GM12878 (cell line): ENCODE measurements at regions not wholly inside any gene's neighbourhood (a gene's known extent, or its start where the extent isn't known, plus 50 kb on each side); places are given as distances from the start of the nearest gene placed in this dataset.
"Not testable (repeated sequence)": the region's sequence is repeated elsewhere in the genome, so short reads cannot be mapped to it uniquely, and the experiment has no call there.

Experiments
- ATAC-seq: fragments of 200-7000 bp; cut with Tn5 transposase; 3 replicates; pipeline ENCODE4 v1.9.1; 2020; ENCODE audit warnings: mild to moderate bottlenecking, moderate library complexity
- BruUV-seq: library from RNA; stranded (reverse); fragments of 400-500 nt; replicated peaks from 2 replicates; lab custom pipeline; 2021; lab: Mats Ljungman, UMichigan
- CTCF ChIA-PET: fragments of 300-600 bp; sonication (Branson Sonifier 250); formaldehyde crosslinking; extraction: SDS; loops from one replicate; lab custom pipeline; 2021; ENCODE audit warnings: inconsistent platforms; lab: Yijun Ruan, JAX
- POLR2A ChIA-PET: fragments of 350-600 bp; formaldehyde crosslinking; extraction: SDS; loops from one replicate; lab custom pipeline; 2021; ENCODE audit warnings: inconsistent platforms; lab: Charles Lee
- RAD21 ChIA-PET: fragments of 300-600 bp; sonication (Branson Sonifier 250); formaldehyde crosslinking; loops from one replicate; lab custom pipeline; 2023; ENCODE audit warnings: antibody characterized with exemption; ENCODE audit not compliant: unreplicated experiment; lab: Charles Lee
- SMC1A ChIA-PET: fragments of 300-600 bp; sonication (Branson Sonifier 250); formaldehyde crosslinking; loops from one replicate; lab custom pipeline; 2023; ENCODE audit not compliant: unreplicated experiment, uncharacterized antibody; lab: Charles Lee
- DNase-seq: peaks from one replicate; pipeline ENCODE4 v3.0.0-alpha.2; 2011; ENCODE audit warnings: low read depth, low spot score
- FAIRE-seq: peaks from 3 replicates; lab custom pipeline; 2011; peaks lifted over from hg19 to GRCh38; lab: Jason Lieb, UNC
- H2AFZ ChIP-seq: 2 replicates; pipeline ENCODE4 v1.6.0; 2011; ENCODE audit warnings: low read depth, low read length, control low read depth; ENCODE audit not compliant: control insufficient read depth
- H3K27ac ChIP-seq: 2 replicates; pipeline ENCODE4 v1.5.1; 2011; ENCODE audit warnings: control low read depth; ENCODE audit not compliant: control insufficient read depth, insufficient read depth
- H3K27me3 ChIP-seq, 2 experiments: replicated peaks in 1 of 2; 2 replicates each; pipeline versions ENCODE4 v1.6.0 to v1.6.1; 2011; ENCODE audit warnings: low read length in 1 of 2; ENCODE audit not compliant: control insufficient read depth in 2 of 2, insufficient read depth in 2 of 2
- H3K36me3 ChIP-seq, 2 experiments: 2 replicates each; pipeline ENCODE4 v1.5.1; 2011; ENCODE audit warnings: low read length in 1 of 2; ENCODE audit not compliant: control insufficient read depth in 2 of 2, insufficient read depth in 2 of 2
- H3K4me1 ChIP-seq: 2 replicates; pipeline ENCODE4 v1.6.1; 2011; ENCODE audit warnings: mild to moderate bottlenecking, low read length, moderate library complexity, mixed read lengths; ENCODE audit not compliant: control insufficient read depth, insufficient read depth
- H3K4me2 ChIP-seq: 2 replicates; pipeline ENCODE4 v1.6.0; 2011; ENCODE audit warnings: control low read depth; ENCODE audit not compliant: control insufficient read depth, insufficient read depth
- H3K4me3 ChIP-seq: fragments of 200-600 bp; sonication (generic); 2 replicates; pipeline ENCODE4 v1.5.1; 2016
- H3K79me2 ChIP-seq: 2 replicates; pipeline ENCODE4 v1.6.0; 2011; ENCODE audit warnings: low read length; ENCODE audit not compliant: control insufficient read depth, insufficient read depth
- H3K9ac ChIP-seq: 2 replicates; pipeline ENCODE4 v1.8.0; 2011; ENCODE audit warnings: low read length, control low read depth, mixed read lengths; ENCODE audit not compliant: control insufficient read depth, insufficient read depth
- H3K9me3 ChIP-seq: replicated peaks from 3 replicates; pipeline ENCODE4 v1.5.1; 2011; ENCODE audit warnings: mild to moderate bottlenecking, low read length; ENCODE audit not compliant: control insufficient read depth, insufficient read depth
- H4K20me1 ChIP-seq: 2 replicates; pipeline ENCODE4 v1.6.0; 2011; ENCODE audit not compliant: control insufficient read depth, insufficient read depth
- ATF7 ChIP-seq: fragments of 450-650 bp; IDR thresholded peaks from 2 replicates; pipeline ENCODE4 v1.6.1; 2016; ENCODE audit warnings: low read depth, mild to moderate bottlenecking
- EZH2 ChIP-seq: IDR thresholded peaks from 2 replicates; pipeline ENCODE4 v1.6.1; 2012; ENCODE audit warnings: low read depth, mild to moderate bottlenecking, control low read depth, inconsistent platforms, low read length, borderline replicate concordance; ENCODE audit not compliant: control insufficient read depth
- KLF5 ChIP-seq: fragments of 450-650 bp; IDR thresholded peaks from 2 replicates; pipeline ENCODE4 v1.6.1; 2014; ENCODE audit warnings: mild to moderate bottlenecking; ENCODE audit not compliant: partially characterized antibody
- LARP7 ChIP-seq: fragments of 450-650 bp; IDR thresholded peaks from 2 replicates; pipeline ENCODE4 v1.6.1; 2017; ENCODE audit warnings: mild to moderate bottlenecking
- NFYB ChIP-seq: IDR thresholded peaks from 2 replicates; pipeline ENCODE4 v1.6.1; 2011; ENCODE audit warnings: low read depth, mild to moderate bottlenecking, low read length, improper control_type of control experiment, moderate library complexity; ENCODE audit not compliant: insufficient read depth
- NR2C1 ChIP-seq: fragments of 450-650 bp; IDR thresholded peaks from 2 replicates; pipeline ENCODE4 v1.6.1; 2017; ENCODE audit warnings: antibody characterized with exemption, mild to moderate bottlenecking, moderate library complexity
- PKNOX1 ChIP-seq: fragments of 450-650 bp; IDR thresholded peaks from 2 replicates; pipeline ENCODE4 v1.6.1; 2016; ENCODE audit warnings: mild to moderate bottlenecking
- POLR2AphosphoS2 ChIP-seq: IDR thresholded peaks from 2 replicates; pipeline ENCODE4 v1.6.1; 2011; ENCODE audit warnings: low read depth, mild to moderate bottlenecking, low read length, improper control_type of control experiment, moderate library complexity
- ZNF24 ChIP-seq: fragments of 450-650 bp; IDR thresholded peaks from 2 replicates; pipeline ENCODE4 v1.6.1; 2017; ENCODE audit warnings: antibody characterized with exemption, mild to moderate bottlenecking
- ZSCAN29 ChIP-seq: fragments of 450-650 bp; IDR thresholded peaks from 2 replicates; pipeline ENCODE4 v1.6.1; 2017; ENCODE audit warnings: mild to moderate bottlenecking, moderate library complexity
- WGBS: methylation state at CpG from one replicate; pipeline ENCODE4 v1.1.6; 2016; ENCODE audit warnings: low lambda C conversion rate; ENCODE audit not compliant: insufficient replicate concordance, insufficient coverage; ENCODE audit errors: missing lambda C conversion rate; 5-methylcytosine and 5-hydroxymethylcytosine counted together
- in situ Hi-C: fragments of 300-500 bp; cut with MboI; formaldehyde crosslinking; loops from 9 replicates; pipeline ENCODE4 v1.14.3; 2018; ENCODE audit warnings: mixed read lengths
- intact Hi-C: fragments of 100-400 bp; cut with micrococcal nuclease; formaldehyde crosslinking; loops from one replicate; pipeline ENCODE4 v1.14.2; 2022; ENCODE audit not compliant: unreplicated experiment
- TF ChIP-seq, protein P1 (sequence below): fragments of 450-650 bp; IDR thresholded peaks from 2 replicates; pipeline ENCODE4 v1.6.1; 2017; ENCODE audit warnings: borderline replicate concordance

DNA sequence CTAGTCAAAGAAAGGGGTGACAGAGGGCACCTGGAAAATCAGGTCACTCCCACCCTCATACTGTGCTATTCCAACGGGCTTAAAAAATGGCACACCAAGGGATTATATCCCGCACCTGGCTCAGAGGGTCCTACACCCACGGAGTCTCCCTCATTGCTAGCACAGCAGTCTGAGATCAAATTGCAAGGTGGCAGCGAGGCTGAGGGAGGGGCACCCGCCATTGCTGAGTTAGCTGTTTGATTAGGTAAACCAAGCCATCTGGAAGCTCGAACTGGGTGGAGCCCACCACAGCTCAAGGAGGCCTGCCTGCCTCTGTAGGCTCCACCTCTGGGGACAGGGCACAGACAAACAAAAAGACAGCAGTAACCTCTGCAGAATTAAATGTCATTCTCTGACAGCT lies 907.1 kb downstream of the SORCS1 start:
- H2AFZ ChIP-seq, H3K4me2 ChIP-seq, intact Hi-C loops, H3K27ac ChIP-seq, ATAC-seq, POLR2A ChIA-PET, H3K4me3 ChIP-seq, BruUV-seq, H3K27me3 ChIP-seq, H3K36me3 ChIP-seq, RAD21 ChIA-PET, CTCF ChIA-PET, DNase-seq, H4K20me1 ChIP-seq, H3K9ac ChIP-seq, FAIRE-seq, H3K9me3 ChIP-seq, H3K79me2 ChIP-seq, in situ Hi-C loops, H3K4me1 ChIP-seq, SMC1A ChIA-PET: not testable (repeated sequence)
- 15% methylated on average over 6 of the region's 6 CpGs for WGBS

DNA sequence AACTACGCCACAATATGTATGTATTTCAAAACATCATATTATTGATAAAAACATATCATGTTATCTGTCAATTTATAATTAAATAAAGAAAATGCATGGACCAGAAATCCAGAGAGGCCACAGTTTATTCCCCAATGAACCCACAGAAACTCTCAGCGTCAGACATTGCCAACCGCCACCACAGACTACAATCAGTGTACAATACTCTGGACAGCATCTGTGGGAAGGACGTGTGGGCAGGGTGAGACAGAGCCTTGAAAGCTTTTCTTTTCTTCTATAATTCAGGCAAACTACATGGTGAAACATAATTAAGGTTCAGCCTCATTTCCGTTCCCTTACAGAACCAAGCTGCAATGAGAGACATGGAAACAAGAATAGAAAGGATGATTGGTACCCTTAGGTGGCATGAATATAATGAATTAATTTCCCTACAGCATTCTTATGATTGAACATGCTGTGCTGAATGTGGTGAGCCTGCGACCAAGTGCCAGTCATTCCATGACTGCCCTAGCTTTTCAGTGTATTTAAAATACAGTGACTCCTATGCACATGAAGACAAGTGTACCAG lies 909.3 kb downstream of the SORCS1 start:
- ATAC-seq (no peak), DNase-seq (no peak), FAIRE-seq (no peak)
- H3K9ac ChIP-seq: no peak overlapping the region
- RAD21 ChIA-PET: no interaction called here
- H3K4me3 ChIP-seq: no peak overlapping the region
- no peak overlapping the region for H3K4me2 ChIP-seq
- H2AFZ ChIP-seq: no peak overlapping the region
- in situ Hi-C loops (no loop called here), intact Hi-C loops (no loop called here)
- H3K27ac ChIP-seq: no peak overlapping the region
- no peaks in the 10 kb centered on the region for H3K79me2 ChIP-seq
- H4K20me1 ChIP-seq: no peaks in the 10 kb centered on the region
- TF ChIP-seq NFYB: no peak
- no peak for TF ChIP-seq LARP7
- TF ChIP-seq ZNF24: no peak
- no peak for TF ChIP-seq ZSCAN29
- no peak for TF ChIP-seq PKNOX1
- TF ChIP-seq, protein P1, sequence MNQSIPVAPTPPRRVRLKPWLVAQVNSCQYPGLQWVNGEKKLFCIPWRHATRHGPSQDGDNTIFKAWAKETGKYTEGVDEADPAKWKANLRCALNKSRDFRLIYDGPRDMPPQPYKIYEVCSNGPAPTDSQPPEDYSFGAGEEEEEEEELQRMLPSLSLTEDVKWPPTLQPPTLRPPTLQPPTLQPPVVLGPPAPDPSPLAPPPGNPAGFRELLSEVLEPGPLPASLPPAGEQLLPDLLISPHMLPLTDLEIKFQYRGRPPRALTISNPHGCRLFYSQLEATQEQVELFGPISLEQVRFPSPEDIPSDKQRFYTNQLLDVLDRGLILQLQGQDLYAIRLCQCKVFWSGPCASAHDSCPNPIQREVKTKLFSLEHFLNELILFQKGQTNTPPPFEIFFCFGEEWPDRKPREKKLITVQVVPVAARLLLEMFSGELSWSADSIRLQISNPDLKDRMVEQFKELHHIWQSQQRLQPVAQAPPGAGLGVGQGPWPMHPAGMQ: no peak
- no peak for TF ChIP-seq NR2C1
- TF ChIP-seq EZH2: no peak
- TF ChIP-seq ATF7: no peak
- no peak for TF ChIP-seq POLR2AphosphoS2
- TF ChIP-seq KLF5: no peak
- no peaks in the 10 kb centered on the region for H3K27me3 ChIP-seq
- no peaks in the 10 kb centered on the region for H3K9me3 ChIP-seq
- CTCF ChIA-PET: no interaction called here
- BruUV-seq: no TSS peak
- WGBS: 46% methylated on average over 6 of the region's 6 CpGs
- SMC1A ChIA-PET: interaction anchor here (1.4 kb wide), 1 partner anchor 26 kb away, joined by 3 read pairs; no protein-coding TSS in a partner anchor
- H3K36me3 ChIP-seq: no peaks in the 10 kb centered on the region
- H3K4me1 ChIP-seq: no peaks in the 10 kb centered on the region
- POLR2A ChIA-PET: no interaction called here
